ENCODE measurements at regions not wholly inside any gene's neighbourhood (a gene's known extent, or its start where the extent isn't known, plus 50 kb on each side); places are given as distances from the start of the nearest gene placed in this dataset.

DNA sequence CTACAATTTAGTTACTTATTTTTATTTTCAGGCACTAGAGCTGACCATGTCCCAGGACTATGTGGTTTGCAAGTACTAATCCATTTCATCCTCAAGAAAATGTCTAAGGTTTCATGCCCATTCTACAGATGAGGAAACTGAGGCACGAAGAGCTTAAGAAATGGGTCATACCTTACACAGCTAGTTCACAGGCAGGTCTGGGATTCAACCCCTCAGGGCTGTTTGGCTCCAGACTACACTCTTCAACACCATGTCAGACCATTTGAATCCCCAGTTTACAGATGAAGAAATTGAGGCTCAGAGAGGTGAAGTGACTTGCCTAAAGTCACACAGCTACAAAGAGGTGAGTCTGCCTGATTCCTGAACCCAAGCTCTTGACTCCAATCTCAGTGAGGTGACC is 144.1 kb downstream of the MIAT start:
- TF ChIP-seq, protein P1, sequence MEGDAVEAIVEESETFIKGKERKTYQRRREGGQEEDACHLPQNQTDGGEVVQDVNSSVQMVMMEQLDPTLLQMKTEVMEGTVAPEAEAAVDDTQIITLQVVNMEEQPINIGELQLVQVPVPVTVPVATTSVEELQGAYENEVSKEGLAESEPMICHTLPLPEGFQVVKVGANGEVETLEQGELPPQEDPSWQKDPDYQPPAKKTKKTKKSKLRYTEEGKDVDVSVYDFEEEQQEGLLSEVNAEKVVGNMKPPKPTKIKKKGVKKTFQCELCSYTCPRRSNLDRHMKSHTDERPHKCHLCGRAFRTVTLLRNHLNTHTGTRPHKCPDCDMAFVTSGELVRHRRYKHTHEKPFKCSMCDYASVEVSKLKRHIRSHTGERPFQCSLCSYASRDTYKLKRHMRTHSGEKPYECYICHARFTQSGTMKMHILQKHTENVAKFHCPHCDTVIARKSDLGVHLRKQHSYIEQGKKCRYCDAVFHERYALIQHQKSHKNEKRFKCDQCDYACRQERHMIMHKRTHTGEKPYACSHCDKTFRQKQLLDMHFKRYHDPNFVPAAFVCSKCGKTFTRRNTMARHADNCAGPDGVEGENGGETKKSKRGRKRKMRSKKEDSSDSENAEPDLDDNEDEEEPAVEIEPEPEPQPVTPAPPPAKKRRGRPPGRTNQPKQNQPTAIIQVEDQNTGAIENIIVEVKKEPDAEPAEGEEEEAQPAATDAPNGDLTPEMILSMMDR (conservative IDR thresholded peaks at IDR 0.05; ENCODE audit: low read depth, low read length), result no peak
- no peak for TF ChIP-seq EZH2 (IDR thresholded peaks at IDR 0.05; ENCODE audit: borderline replicate concordance, low read depth, low read length, poor library complexity, severe bottlenecking)
- intact Hi-C loops (cut with micrococcal nuclease; ENCODE audit: unreplicated experiment), result no loop called here
- BruUV-seq (replicated peaks), result no TSS peak
- POLR2A ChIA-PET (ENCODE audit: low non-redundant PET), result no interaction called here
- no peaks in the 10 kb centered on the region for H3K9me3 ChIP-seq (ENCODE audit: low read depth, low read length, poor library complexity, severe bottlenecking)
- H3K36me3 ChIP-seq (ENCODE audit: insufficient read depth, low read length, poor library complexity, severe bottlenecking), result no peaks in the 10 kb centered on the region
- no peak overlapping the region for H3K4me3 ChIP-seq (ENCODE audit: low read depth, low read length, poor library complexity, severe bottlenecking)
- no peaks in the 10 kb centered on the region for H3K27me3 ChIP-seq (replicated peaks; ENCODE audit: insufficient read depth, low read depth, low read length, poor library complexity)
- CTCF ChIA-PET, result no interaction called here
- H3K4me1 ChIP-seq (ENCODE audit: insufficient read depth, low read length, poor library complexity, severe bottlenecking), result no peaks in the 10 kb centered on the region
- H3K27ac ChIP-seq (ENCODE audit: low read depth, low read length, poor library complexity, severe bottlenecking), result no peak overlapping the region
- no peak for DNase-seq (ENCODE audit: low spot score)

DNA sequence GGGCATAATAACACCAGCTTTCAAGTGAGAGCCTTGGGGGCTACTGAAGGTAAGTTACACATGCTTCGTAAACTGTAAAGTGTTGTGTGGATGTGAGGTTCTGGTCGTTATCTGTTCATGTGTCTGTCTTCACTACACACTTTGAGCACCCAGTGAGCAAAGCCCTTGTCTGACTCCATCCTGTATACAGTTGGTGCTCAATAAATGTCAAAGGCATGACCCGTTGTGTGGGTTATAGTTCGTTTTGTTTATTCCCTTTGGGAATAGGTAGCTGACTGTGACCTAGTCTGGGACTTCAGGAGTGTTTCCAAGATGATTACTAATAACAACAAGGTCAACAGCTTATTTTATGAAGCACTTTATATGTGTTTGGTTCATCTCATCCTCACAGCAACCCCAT is 146.9 kb downstream of the MIAT start:
- Histone ChIP-seq H3K27me3 (replicated peaks; ENCODE audit: insufficient read depth, low read depth, low read length, poor library complexity) (no peaks in the 10 kb centered on the region), H3K4me3 (ENCODE audit: low read depth, low read length, poor library complexity, severe bottlenecking) (no peak overlapping the region), H3K4me1 (ENCODE audit: insufficient read depth, low read length, poor library complexity, severe bottlenecking) (no peaks in the 10 kb centered on the region), H3K27ac (ENCODE audit: low read depth, low read length, poor library complexity, severe bottlenecking) (no peak overlapping the region), H3K36me3 (ENCODE audit: insufficient read depth, low read length, poor library complexity, severe bottlenecking) (no peaks in the 10 kb centered on the region), H3K9me3 (ENCODE audit: low read depth, low read length, poor library complexity, severe bottlenecking) (no peaks in the 10 kb centered on the region)
- POLR2A ChIA-PET (ENCODE audit: low non-redundant PET), result interaction anchor here (0.7 kb wide), 1 partner anchor 908 kb away, joined by 4 read pairs; no protein-coding TSS in a partner anchor
- intact Hi-C loops (cut with micrococcal nuclease; ENCODE audit: unreplicated experiment), result no loop called here
- no peak for DNase-seq (ENCODE audit: low spot score)
- BruUV-seq (replicated peaks), result no TSS peak
- TF ChIP-seq, protein P1 (conservative IDR thresholded peaks at IDR 0.05; ENCODE audit: low read depth, low read length), result no peak
- TF ChIP-seq EZH2 (IDR thresholded peaks at IDR 0.05; ENCODE audit: borderline replicate concordance, low read depth, low read length, poor library complexity, severe bottlenecking), result no peak
- CTCF ChIA-PET, result no interaction called here

GRCh38 chr22:26804911-26805539 is 147.6 kb downstream of the MIAT start:
- H3K27ac ChIP-seq (ENCODE audit: low read depth, low read length, poor library complexity, severe bottlenecking), result no peak overlapping the region
- peak; percentile 24 for DNase-seq (ENCODE audit: low spot score)
- intact Hi-C loops (cut with micrococcal nuclease; ENCODE audit: unreplicated experiment), result no loop called here
- no peak for TF ChIP-seq EZH2 (IDR thresholded peaks at IDR 0.05; ENCODE audit: borderline replicate concordance, low read depth, low read length, poor library complexity, severe bottlenecking)
- TF ChIP-seq, protein P1 (conservative IDR thresholded peaks at IDR 0.05; ENCODE audit: low read depth, low read length), result no peak
- H3K4me1 ChIP-seq (ENCODE audit: insufficient read depth, low read length, poor library complexity, severe bottlenecking), result no peaks in the 10 kb centered on the region
- no peak overlapping the region for H3K4me3 ChIP-seq (ENCODE audit: low read depth, low read length, poor library complexity, severe bottlenecking)
- no peaks in the 10 kb centered on the region for H3K36me3 ChIP-seq (ENCODE audit: insufficient read depth, low read length, poor library complexity, severe bottlenecking)
- BruUV-seq (replicated peaks), result no TSS peak
- H3K27me3 ChIP-seq (replicated peaks; ENCODE audit: insufficient read depth, low read depth, low read length, poor library complexity), result no peaks in the 10 kb centered on the region
- ChIA-PET CTCF (no interaction called here), POLR2A (ENCODE audit: low non-redundant PET) (interaction anchor here (0.7 kb wide), 1 partner anchor 907 kb away, joined by 4 read pairs; no protein-coding TSS in a partner anchor)
- H3K9me3 ChIP-seq (ENCODE audit: low read depth, low read length, poor library complexity, severe bottlenecking), result no peaks in the 10 kb centered on the region

Measured in A673 (cell line).